ENCODE measurements at regions not wholly inside any gene's neighbourhood (a gene's known extent, or its start where the extent isn't known, plus 50 kb on each side); places are given as distances from the start of the nearest gene placed in this dataset.

DNA sequence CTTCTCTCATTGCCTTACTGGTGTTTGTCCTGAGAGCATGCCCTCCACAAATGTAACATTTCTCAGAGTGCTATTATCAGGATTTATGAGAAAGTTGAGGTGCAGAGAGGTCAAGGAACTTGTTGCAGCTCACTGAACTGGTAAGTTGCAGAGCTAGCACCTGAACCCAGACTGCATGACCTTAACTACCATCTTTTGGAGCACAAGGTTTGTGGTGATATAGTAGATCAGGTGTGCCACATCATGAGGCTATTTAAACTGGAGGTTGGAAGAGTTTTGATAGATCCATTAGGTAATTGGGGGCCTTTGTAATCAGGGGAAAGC lies 112.0 kb upstream of the CITED2 start:
- no peak for DNase-seq (ENCODE audit: low read depth in 2 of 3, low spot score in 2 of 3)

DNA sequence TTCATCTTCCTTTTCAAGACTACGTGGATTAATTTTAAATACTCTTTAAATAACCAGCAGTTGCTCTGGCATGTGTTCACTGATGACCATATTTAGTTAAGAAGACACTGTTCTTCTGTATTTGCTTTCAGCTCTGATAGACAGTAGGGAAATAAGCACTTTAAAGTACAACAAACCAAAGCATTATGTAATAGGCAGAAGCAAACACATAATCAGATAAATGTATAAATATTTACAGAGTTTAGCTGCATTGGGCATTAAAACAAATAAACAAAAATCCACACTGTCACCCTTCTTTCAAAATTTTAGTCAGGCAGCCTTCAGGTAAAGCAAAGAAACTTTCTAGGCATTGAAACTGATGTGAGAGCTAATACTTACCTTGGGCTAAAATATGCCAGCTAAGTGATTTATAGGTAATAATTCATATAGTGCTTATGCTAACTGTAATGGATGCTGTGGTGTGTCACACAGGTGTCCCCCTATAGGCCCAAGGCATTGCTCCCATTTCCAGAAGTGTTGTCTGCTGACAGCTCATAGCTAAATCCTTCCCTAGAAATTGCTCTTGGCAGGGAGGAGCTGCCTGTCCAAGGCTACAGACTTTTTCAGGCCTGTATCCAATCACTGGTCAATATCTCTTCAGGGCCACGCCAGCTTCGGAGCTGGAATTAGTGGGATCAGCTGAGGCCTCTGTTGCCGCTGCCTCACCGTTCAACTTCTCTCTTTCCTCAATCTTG lies 111.5 kb upstream of the CITED2 start:
- DNase-seq (ENCODE audit: low read depth in 2 of 3, low spot score in 2 of 3) = no peak

- no peak for DNase-seq (ENCODE audit: low read depth in 2 of 3, low spot score in 2 of 3)
Measured at GRCh38 chr6:139485185-139485584, 110.7 kb upstream of the CITED2 start.

- DNase-seq (ENCODE audit: low read depth in 2 of 3, low spot score in 2 of 3) = no peak
Measured at GRCh38 chr6:139483079-139483478, 108.6 kb upstream of the CITED2 start.

GRCh38 chr6:139482287-139482686 lies 107.8 kb upstream of the CITED2 start:
- no peak for DNase-seq (ENCODE audit: low read depth in 2 of 3, low spot score in 2 of 3)

DNA sequence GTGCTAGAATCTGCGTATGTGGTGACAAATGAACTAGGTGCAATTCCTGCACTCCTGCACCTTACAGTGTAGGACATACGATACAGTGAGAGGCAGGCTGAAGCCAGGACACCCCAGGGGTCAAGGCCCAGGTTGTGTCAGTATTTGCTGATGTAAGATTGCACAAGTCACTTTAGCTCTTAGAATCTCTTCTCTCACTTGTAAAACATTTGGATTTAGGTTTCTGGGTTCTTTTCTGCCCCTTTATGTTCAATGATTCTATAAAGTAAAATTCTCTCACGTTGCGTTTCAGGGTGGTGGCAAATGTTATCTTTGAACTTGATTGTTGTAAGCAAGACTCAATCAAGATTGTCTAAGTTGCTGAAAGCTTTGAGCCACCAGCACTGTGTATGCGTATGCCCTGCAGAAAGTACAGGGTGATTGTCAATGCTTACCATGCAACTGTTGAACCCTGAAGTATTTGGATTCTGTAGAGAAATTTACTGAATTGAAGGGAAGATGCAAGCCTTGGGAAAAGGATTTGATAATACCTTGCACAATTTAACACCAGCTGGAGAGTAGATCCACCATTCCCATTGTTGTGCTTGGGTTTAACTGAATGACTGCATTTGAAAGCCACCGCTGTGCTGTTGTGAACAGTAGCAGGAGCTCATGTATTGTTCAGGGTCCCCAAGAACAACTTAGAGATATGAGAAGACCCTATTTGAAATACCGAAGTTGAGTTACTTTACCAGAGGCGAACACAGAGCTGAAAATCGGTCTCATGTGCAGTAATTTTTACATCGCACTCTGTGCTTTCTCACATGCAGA lies 106.1 kb upstream of the CITED2 start:
- no peak for DNase-seq (ENCODE audit: low read depth in 2 of 3, low spot score in 2 of 3)

DNA sequence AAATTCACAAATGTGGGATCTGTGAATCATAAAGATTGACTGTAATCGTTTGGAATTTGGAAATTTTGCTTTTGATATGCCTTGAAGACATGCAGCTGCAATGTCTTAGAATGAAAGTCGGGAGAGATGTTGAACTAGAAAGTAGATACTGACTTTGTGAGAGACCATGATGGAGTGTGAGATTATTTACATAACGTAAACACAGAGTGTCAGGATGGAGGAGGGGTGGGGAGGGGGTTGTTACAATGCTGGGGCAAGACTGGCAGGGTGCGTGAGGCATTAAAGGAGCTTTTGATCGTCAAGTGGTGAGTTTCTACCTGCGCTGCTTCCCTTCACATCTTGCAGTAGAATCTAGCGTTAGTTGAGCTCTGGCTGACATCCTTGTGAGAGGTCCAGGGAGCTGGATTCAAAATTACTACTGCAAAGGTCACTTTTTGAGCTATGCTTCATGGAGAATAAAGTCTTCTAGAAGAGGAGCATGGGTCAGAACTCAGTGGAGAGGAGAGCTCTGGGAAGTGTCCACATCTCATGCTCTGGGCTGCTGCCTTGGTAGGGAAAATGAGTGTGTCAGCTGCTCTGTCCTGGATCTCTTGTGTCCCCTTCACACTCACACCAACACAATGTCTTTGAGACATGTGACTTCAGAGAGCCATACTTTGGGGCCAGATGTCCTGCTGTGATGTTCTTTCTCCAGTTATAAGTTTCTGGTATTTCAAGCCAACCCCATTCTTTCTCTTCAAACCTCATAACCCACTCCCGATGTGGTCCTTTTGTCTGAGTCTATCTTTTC lies 105.2 kb upstream of the CITED2 start:
- no peak for DNase-seq (ENCODE audit: low read depth in 2 of 3, low spot score in 2 of 3)

- DNase-seq (ENCODE audit: low read depth in 2 of 3, low spot score in 2 of 3) = no peak
Measured at GRCh38 chr6:139475646-139476045, 101.2 kb upstream of the CITED2 start.

DNA sequence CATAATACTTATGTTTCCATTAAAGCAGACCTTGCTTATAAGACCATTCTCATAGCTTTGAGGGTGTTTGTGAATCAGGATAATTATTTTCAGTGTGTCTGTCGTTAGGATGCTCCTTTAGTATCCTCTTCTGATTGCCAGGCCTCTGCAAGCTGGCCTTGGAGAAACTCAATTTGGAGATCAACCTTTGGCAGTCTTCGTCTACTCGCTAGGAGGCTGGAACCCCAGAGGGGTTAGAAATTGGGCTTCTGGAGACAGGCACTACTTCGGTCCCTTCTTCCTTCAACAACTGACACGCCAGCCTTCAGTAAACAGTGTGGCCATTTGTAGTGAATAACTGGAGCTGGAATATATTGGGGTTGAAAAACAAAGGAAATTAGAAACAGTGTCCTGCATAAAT lies 100.8 kb upstream of the CITED2 start:
- no peak for DNase-seq (ENCODE audit: low read depth in 2 of 3, low spot score in 2 of 3)

DNA sequence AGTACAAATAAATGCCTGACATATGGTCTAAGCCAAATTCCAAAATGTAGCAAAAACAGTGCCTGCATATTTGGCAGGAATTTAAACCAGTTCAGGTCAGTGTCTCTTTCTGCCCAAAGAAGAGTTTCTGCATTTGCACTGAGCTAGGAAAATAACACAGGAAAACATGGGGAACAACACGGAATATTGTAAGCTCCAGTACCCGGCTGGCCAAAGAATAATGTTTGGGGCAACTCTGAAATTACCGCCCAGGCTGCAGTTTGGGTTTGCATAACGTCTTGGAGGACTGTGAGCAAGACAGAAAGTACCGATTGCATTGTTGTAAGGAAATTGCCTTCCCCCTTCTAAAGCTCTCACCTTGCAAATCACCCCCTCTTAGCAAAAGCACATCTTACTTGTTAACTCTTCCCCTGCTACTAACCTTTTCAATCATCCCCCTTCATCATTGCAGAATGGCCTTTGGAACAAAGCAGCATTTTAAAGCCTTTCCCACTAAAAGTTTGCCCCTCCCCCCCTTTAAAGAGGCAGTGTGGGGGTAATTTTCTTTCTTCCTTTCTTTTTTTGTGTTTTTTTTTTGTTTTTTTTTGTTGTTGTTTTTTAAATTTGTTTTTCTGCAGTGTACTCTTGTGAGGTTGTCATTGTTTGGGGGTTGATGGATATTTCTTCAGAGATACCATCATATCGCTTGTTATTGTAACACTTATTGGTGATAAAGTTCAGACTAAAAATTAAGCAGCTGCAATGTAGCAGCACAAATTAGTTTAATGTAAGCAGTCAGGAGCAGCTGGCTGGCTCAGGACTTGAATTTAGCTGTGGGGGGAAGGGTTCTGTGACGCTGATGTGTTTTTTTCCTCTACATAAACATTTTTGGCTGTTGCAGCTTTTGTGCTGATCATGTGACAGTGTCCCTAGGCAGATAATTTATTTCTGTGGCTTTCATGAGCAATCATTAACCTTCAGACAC lies 100.0 kb upstream of the CITED2 start:
- DNase-seq (ENCODE audit: low read depth in 2 of 3, low spot score in 2 of 3) = no peak

DNA sequence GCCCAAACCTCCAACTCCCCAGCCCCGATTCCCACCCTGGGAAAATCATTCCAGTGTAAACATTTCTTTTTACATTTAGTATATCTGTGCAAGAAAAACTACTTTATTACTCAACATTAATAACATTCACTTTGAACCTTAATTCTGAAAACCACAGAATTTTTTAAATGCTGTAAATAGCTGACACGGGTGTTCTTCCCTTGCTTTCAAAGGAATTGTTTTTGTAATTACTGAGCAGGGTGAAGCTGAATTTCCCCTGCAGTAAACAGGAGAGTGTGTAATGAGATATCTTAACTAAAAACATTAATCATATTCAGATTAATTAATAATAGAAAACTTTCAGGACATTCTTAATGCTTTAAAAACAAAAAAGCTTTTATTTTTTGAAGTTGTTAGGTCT lies 99.3 kb upstream of the CITED2 start:
- DNase-seq (ENCODE audit: low read depth in 2 of 3, low spot score in 2 of 3) = no peak

DNA sequence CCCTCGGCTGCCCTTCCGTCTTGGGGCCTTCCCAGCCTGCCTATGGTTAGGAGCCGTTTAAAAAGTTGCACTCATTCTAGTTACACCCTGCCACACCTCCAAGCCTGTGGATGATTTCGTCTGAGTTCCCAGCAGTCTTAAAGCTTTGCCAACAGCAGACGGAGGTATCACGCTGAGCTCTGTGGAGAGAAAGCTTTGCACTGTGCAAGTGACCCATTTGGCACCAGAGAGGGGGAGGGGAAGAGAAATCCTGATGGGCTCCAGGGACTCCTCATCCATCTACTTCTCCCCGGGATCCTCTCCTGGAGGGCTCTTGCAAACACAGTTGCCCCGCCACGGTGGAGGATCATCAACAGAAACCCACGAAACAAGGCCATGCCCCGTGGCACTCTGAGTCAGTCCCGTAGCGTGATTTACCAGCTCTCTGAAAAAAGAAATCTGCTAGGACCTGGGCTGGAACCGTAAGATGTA lies 98.8 kb upstream of the CITED2 start:
- DNase-seq (ENCODE audit: low read depth in 2 of 3, low spot score in 2 of 3) = no peak

DNA sequence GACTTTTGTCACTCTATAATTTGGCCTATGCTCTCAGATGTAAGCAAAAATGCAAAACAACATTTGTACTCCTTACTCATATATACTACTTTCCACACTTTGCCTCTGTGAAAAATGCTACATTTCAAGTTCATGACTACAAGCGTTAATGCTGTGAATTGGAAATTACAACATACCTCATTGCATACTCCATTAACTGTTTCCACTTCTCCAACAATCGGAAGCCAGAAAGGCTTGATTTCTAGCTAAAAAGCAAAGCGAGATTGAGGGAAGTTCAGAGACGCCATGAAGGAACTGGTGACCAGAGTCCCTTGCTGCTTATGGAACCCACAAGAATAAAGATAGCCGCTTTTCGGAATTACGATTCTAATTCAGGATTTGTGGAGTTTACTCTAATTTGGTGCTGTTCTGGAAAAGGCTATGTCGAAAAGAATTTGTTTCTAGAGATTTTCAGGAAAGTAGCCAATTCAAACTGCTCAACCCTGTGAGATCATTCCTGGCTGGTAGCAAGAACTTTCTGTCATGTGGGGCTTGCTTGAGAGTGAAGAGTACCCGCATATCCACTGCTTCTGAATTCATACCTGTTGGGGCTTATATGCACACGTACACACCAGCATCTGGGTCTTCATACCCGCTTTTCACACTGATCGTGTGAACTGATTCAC lies 98.0 kb upstream of the CITED2 start:
- no peak for DNase-seq (ENCODE audit: low read depth in 2 of 3, low spot score in 2 of 3)

DNA sequence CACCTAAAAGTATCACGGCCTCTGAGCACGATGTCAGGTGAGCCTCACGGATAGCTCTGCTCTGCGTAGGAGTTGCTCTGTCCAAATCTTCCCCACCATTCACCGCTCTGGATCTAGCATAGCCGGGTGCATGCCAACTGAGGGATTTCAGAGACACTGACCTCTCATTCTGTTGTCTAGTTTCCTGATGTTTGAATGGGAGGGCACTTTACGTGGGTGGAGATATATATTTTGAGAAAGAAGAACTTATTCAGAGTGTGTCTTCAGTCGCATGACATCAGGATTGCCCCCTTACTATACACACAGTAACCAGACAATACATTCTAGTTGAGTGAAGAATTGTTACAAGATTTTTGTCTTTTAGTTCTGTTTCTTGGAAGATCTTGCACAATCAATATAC lies 96.5 kb upstream of the CITED2 start:
- DNase-seq (ENCODE audit: low read depth in 2 of 3, low spot score in 2 of 3) = no peak

GRCh38 chr6:139468178-139468819 lies 93.9 kb upstream of the CITED2 start:
- DNase-seq (ENCODE audit: low read depth in 2 of 3, low spot score in 2 of 3) = no peak

DNA sequence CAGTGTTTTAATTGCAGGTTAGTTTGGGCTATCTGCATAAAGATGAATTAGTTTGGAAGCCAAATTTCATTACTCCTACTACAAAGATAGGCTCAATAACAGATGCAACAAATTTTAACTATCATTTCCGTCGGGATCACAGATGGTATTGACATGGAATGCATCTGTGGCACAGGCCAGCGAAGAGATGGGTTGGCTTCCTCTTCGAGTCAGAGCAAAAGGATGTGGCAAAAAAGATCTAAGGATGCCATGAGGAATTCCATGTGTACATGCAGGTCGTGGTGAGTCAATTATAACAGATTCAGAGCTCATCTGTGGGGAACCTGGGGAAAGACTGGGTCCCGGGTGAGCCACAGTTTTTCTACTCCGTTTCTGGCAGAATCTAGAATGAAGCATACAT lies 83.0 kb upstream of the CITED2 start:
- no peak for DNase-seq (ENCODE audit: low read depth in 2 of 3, low spot score in 2 of 3)

GRCh38 chr6:139452148-139452876 lies 77.9 kb upstream of the CITED2 start:
- DNase-seq (ENCODE audit: low read depth in 2 of 3, low spot score in 2 of 3) = no peak

DNA sequence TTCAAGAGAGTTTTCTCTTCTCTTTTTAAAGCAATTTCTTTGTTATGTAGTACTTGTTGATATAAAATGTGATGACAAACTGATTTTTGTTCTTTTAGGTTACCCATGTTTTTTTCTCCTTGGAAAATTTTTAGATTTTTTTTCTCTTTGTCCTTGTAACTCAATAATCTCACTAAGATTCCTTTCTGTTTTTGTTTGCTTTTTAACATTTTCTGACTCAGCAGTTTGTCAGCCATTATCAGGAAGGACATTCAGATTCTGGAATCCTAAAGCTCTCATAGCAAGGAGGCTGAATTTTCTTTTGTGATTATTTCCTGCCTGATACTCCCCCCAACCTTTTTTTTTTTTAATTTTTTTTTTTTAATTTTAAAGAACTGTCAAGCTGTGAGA lies 75.2 kb upstream of the CITED2 start:
- no peak for DNase-seq (ENCODE audit: low read depth in 2 of 3, low spot score in 2 of 3)

DNA sequence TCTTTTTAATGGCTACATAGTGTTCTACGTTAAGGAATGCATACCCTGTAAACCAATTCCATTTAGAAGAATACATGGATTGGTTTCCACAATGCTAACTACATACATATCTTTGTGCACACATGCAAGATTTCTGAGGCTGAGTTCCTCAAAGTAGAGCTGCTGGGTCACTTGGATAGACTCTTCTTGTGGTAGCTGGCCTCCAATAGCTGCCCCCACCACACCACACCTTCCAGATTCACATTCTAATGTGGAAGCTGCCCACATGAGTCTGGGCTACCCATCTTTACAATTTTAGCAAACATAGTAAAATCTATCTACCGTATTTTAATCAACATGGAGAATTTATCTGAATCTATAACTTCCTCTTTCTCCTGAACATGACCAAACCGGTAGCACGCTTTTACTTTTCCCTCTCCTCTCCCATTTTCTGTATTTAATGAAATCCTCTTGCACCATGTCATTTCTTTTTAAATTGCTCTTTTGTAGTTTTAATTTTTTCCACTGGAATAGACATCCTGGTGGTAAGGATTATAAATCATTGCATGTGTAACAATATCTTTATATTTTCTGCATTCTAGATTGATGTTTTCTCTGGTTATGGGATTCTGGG lies 74.7 kb upstream of the CITED2 start:
- DNase-seq (ENCODE audit: low read depth in 2 of 3, low spot score in 2 of 3) = no peak
